ENCODE measurements at regions not wholly inside any gene's neighbourhood (a gene's known extent, or its start where the extent isn't known, plus 50 kb on each side); places are given as distances from the start of the nearest gene placed in this dataset.

- TF ChIP-seq ZNF366 (tag by site-specific recombination; conservative IDR thresholded peaks at IDR 0.05) (peak; percentile 84; the same call in 1 of the 2 replicates), ZNF239 (tag by site-specific recombination; IDR thresholded peaks at IDR 0.05) (no peak), ZNF140 (tag by site-specific recombination; IDR thresholded peaks at IDR 0.05) (no peak), ZNF175 (tag by site-specific recombination; IDR thresholded peaks at IDR 0.05) (no peak), ZNF785 (tag by site-specific recombination; IDR thresholded peaks at IDR 0.05) (no peak), ZNF157 (tag by site-specific recombination; IDR thresholded peaks at IDR 0.05) (no peak), ZNF843 (tag by site-specific recombination; IDR thresholded peaks at IDR 0.05) (peak; percentile 88), ZNF404 (tag by site-specific recombination; IDR thresholded peaks at IDR 0.05) (no peak), ZNF350 (tag by site-specific recombination; IDR thresholded peaks at IDR 0.05) (no peak), ZBTB10 (tag by site-specific recombination; IDR thresholded peaks at IDR 0.05) (no peak), ZNF2 (tag by site-specific recombination; IDR thresholded peaks at IDR 0.05) (peak; percentile 77), ZNF18 (tag by site-specific recombination; IDR thresholded peaks at IDR 0.05) (peak; percentile 59; the same call in 1 of the 2 replicates), TRIM28 (IDR thresholded peaks at IDR 0.05; ENCODE audit: borderline replicate concordance, low read length) (peak; percentile 75; the same call in 1 of the 2 replicates), ZNF677 (tag by site-specific recombination; IDR thresholded peaks at IDR 0.05) (no peak), GFI1B (tag by site-specific recombination; IDR thresholded peaks at IDR 0.05) (no peak), ZNF16 (tag by site-specific recombination; IDR thresholded peaks at IDR 0.05; ENCODE audit: low read depth) (no peak), ZNF777 (tag by site-specific recombination; IDR thresholded peaks at IDR 0.05; ENCODE audit: borderline replicate concordance) (no peak), ZNF513 (tag by site-specific recombination; IDR thresholded peaks at IDR 0.05) (0 out of 2 replicates have a peak, but pooled peaks have one; percentile 23), ZNF747 (tag by site-specific recombination; IDR thresholded peaks at IDR 0.05) (no peak), ZNF549 (tag by site-specific recombination; IDR thresholded peaks at IDR 0.05) (no peak), ZNF302 (tag by site-specific recombination; IDR thresholded peaks at IDR 0.05; ENCODE audit: low read depth) (no peak), ZBTB20 (tag by site-specific recombination; IDR thresholded peaks at IDR 0.05) (peak; percentile 65)
- TF ChIP-seq, protein P1, sequence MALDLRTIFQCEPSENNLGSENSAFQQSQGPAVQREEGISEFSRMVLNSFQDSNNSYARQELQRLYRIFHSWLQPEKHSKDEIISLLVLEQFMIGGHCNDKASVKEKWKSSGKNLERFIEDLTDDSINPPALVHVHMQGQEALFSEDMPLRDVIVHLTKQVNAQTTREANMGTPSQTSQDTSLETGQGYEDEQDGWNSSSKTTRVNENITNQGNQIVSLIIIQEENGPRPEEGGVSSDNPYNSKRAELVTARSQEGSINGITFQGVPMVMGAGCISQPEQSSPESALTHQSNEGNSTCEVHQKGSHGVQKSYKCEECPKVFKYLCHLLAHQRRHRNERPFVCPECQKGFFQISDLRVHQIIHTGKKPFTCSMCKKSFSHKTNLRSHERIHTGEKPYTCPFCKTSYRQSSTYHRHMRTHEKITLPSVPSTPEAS (tag by site-specific recombination; IDR thresholded peaks at IDR 0.05): no peak; the same call in 1 of the 2 replicates
- TF ChIP-seq, protein P2, sequence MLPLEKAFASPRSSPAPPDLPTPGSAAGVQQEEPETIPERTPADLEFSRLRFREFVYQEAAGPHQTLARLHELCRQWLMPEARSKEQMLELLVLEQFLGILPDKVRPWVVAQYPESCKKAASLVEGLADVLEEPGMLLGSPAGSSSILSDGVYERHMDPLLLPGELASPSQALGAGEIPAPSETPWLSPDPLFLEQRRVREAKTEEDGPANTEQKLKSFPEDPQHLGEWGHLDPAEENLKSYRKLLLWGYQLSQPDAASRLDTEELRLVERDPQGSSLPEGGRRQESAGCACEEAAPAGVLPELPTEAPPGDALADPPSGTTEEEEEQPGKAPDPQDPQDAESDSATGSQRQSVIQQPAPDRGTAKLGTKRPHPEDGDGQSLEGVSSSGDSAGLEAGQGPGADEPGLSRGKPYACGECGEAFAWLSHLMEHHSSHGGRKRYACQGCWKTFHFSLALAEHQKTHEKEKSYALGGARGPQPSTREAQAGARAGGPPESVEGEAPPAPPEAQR (tag by site-specific recombination; IDR thresholded peaks at IDR 0.05): no peak
- TF ChIP-seq, protein P3, sequence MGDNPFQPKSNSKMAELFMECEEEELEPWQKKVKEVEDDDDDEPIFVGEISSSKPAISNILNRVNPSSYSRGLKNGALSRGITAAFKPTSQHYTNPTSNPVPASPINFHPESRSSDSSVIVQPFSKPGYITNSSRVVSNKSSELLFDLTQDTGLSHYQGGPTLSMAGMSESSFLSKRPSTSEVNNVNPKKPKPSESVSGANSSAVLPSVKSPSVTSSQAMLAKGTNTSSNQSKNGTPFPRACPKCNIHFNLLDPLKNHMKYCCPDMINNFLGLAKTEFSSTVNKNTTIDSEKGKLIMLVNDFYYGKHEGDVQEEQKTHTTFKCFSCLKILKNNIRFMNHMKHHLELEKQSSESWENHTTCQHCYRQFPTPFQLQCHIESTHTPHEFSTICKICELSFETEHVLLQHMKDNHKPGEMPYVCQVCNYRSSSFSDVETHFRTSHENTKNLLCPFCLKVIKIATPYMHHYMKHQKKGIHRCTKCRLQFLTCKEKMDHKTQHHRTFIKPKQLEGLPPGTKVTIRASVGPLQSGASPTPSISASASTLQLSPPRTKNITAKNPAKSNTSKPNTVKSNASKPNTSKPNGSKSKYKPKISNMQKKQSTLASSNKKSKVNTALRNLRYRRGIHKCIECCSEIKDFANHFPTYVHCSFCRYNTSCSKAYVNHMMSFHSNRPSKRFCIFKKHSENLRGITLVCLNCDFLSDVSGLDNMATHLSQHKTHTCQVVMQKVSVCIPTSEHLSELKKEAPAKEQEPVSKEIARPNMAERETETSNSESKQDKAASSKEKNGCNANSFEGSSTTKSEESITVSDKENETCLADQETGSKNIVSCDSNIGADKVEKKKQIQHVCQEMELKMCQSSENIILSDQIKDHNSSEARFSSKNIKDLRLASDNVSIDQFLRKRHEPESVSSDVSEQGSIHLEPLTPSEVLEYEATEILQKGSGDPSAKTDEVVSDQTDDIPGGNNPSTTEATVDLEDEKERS (tag by site-specific recombination; IDR thresholded peaks at IDR 0.05): no peak
- TF ChIP-seq, protein P4, sequence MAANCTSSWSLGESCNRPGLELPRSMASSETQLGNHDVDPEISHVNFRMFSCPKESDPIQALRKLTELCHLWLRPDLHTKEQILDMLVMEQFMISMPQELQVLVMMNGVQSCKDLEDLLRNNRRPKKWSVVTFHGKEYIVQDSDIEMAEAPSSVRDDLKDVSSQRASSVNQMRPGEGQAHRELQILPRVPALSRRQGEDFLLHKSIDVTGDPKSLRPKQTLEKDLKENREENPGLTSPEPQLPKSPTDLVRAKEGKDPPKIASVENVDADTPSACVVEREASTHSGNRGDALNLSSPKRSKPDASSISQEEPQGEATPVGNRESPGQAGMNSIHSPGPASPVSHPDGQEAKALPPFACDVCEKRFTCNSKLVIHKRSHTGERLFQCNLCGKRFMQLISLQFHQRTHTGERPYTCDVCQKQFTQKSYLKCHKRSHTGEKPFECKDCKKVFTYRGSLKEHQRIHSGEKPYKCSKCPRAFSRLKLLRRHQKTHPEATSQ (tag by site-specific recombination; IDR thresholded peaks at IDR 0.05): no peak
These were observed 132.6 kb upstream of the HES1 start (continued) for GRCh38 chr3:194003114-194004057.

Data from HEK293 (cell line).